Activated T-cell treated with anti-CD3 and anti-CD28 coated beads, Interleukin-2, amount 50 U/mL, for 72 hours (primary cell): ENCODE measurements at regions not wholly inside any gene's neighbourhood (a gene's known extent, or its start where the extent isn't known, plus 50 kb on each side); places are given as distances from the start of the nearest gene placed in this dataset.

Experiments
- ATAC-seq, 2 donors: fragments of 150-1000 bp; cut with Tn5 transposase; replicated peaks in 1 of 2; 2 replicates each; pipeline ENCODE4 v1.10.0; 2021; ENCODE audit warnings: moderate library complexity in 2 of 2, mild to moderate bottlenecking in 1 of 2
- DNase-seq, 2 donors: peaks; one replicate each; pipeline ENCODE4 v3.0.0; 2021 to 2022; ENCODE audit warnings: mixed read lengths in 1 of 2
- H3K27ac Mint-ChIP-seq: one replicate; pipeline ENCODE4 v1.8.0; 2022; ENCODE audit warnings: mild to moderate bottlenecking, moderate library complexity, mixed read lengths
- H3K27me3 Mint-ChIP-seq: one replicate; pipeline ENCODE4 v1.8.0; 2022; ENCODE audit warnings: low read depth, mixed read lengths
- H3K36me3 Mint-ChIP-seq, 2 donors: one replicate each; pipeline ENCODE4 v1.8.0; 2022; ENCODE audit warnings: mixed read lengths in 2 of 2, mild to moderate bottlenecking in 1 of 2; ENCODE audit not compliant: insufficient read depth in 2 of 2
- H3K4me1 Mint-ChIP-seq: one replicate; pipeline ENCODE4 v1.8.0; 2022; ENCODE audit warnings: low read depth, mixed read lengths
- H3K4me3 Mint-ChIP-seq, 2 donors: one replicate each; pipeline ENCODE4 v1.8.0; 2022; ENCODE audit warnings: mild to moderate bottlenecking in 2 of 2, mixed read lengths in 2 of 2, moderate library complexity in 2 of 2
- H3K9me3 Mint-ChIP-seq, 2 donors: one replicate each; pipeline ENCODE4 v1.8.0; 2022; ENCODE audit warnings: mixed read lengths in 2 of 2

GRCh38 chr4:22870847-22871449 lies 178.2 kb downstream of the GBA3 start:
- H3K27me3 Mint-ChIP-seq, result no peaks in the 10 kb centered on the region
- no peak overlapping the region for H3K27ac Mint-ChIP-seq
- DNase-seq, result no peak
- no peak overlapping the region for H3K4me3 Mint-ChIP-seq
- no peak for ATAC-seq
- peaks cover 3 to 4% of the 10 kb centered on the region in 2 donors for H3K9me3 Mint-ChIP-seq
- H3K4me1 Mint-ChIP-seq, result no peaks in the 10 kb centered on the region
- H3K36me3 Mint-ChIP-seq, result peaks cover 0 to 2% of the 10 kb centered on the region in 2 donors

- DNase-seq (no peak), ATAC-seq (no peak)
- no peak overlapping the region for H3K27ac Mint-ChIP-seq
- H3K9me3 Mint-ChIP-seq, result peaks cover 0 to 3% of the 10 kb centered on the region in 2 donors
- no peak overlapping the region for H3K4me3 Mint-ChIP-seq
- H3K36me3 Mint-ChIP-seq, result peaks cover 0 to 2% of the 10 kb centered on the region in 2 donors
- H3K4me1 Mint-ChIP-seq, result no peaks in the 10 kb centered on the region
- H3K27me3 Mint-ChIP-seq, result no peaks in the 10 kb centered on the region
These were observed 176.5 kb downstream of the GBA3 start for GRCh38 chr4:22869235-22869634.
